Activated CD4-positive, alpha-beta T cell treated with anti-CD3 and anti-CD28 coated beads, Interleukin-10, Interleukin-2, amounts not matched to agents 100 ng/mL and 50 ng/mL, durations not matched to agents 16 hours and 8 hours (primary cell): ENCODE measurements at regions not wholly inside any gene's neighbourhood (a gene's known extent, or its start where the extent isn't known, plus 50 kb on each side); places are given as distances from the start of the nearest gene placed in this dataset.
"Not testable (repeated sequence)": the region's sequence is repeated elsewhere in the genome, so short reads cannot be mapped to it uniquely, and the experiment has no call there.

Experiments used
- DNase-seq: peaks from one replicate; pipeline ENCODE4 v3.0.0-alpha.2; 2020

DNA sequence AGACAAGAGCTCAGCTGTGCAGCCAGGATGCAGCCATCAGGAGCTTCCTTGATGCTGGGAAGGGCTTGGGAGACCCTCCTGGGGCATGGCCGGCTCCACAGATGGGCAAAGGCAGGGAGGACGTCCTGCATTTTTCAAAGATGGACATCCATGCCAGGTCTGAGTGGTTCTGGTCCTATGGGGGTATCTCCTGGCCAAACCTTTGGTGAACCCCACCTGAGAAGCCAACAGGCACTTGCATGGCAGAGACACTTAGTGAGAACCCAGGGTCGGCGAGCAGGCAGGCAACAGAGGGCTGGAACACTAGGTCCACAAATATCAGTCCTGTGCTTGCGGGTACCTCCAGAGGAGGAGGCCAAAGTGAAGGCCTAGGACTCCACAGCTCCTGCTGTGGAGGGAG lies 70.0 kb downstream of the KCTD15 start:
- DNase-seq, result no peak

DNA sequence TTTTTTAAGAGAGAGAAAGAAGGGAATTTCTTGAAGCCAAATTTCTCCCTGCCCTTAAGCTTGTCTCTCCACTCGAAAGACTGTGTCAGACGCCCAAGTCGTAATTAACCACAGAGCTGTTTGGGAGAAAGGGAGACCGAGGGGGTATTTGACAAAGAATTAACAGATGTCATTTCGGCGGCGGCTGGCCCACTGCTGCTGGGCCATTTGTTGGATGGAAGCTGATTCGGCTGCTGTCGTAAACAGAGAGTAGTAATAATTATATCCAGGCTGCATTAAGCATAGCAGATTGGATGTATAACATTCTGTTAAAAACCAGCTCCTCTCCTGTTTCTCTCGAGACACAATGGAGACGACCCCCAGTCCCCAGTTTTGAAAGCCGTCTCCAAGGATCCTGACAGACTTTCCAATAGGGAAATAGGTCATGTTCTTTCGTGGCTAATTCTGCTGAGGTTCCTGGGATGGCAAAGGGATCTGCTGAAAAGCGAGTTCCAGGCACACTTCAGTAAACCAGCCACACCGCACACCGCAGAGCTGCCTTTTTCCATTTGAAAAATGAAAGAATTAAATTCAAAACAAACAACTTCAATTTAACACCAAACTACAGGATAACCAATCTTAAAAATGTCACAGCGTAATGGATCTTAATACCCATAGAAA lies 71.5 kb downstream of the KCTD15 start:
- DNase-seq, result no peak

DNA sequence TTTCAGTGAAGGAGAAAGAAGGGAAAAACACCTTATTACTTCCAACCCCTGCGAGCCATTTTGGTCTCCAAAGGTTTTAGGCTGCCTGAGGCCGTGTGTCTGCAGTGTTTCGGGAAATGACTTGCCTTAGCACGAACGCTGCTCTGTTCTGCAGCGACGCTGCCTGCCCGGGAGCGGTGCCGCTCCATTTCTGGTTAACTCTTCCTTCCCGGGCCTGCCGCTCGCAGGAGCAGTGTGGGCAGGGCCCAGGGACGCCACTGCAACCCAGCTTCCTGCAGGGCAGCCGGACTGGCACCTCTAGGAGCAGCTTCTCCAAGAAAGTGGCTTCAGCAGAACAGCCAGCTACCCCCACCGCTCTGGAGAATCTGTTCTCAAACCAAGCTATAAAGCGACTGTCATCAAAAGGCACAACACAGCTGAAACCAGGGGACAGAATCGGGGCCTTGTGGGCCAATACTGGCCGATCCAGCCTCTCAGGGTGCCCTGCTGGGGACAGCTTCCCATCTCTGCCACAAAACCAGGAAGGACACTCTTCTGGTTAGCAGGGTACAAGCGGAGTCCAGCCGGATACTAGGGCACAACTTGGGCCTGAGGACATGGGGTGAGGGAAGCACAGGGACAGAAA lies 72.2 kb downstream of the KCTD15 start:
- DNase-seq, result peak; percentile 1

DNA sequence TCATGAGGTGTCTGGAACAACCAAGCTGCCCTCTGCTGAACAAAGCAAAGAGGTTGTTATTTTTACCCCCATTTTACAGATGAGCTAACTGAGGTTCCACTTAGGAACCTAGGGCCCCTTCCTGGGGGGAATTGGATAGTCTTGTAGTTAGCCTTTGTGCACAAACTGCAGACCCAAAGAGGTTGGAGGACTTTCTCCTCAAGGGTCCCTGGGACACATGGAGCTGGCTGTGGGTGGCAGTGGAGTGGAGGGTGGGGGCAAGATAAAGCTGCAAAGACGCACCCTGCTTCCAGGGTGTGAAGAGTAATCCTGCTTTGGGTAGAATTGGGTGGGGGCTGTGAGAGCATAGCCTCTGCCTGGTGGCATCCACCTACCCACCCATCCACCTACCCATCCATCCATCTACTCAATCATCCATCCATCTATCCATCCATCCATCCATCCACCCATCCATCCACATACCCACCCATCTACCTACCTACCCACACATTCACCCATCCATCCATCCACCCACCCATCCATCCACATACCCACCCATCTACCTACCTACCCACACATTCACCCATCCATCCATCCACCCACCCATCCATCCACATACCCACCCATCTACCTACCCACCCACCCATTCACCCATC lies 73.7 kb downstream of the KCTD15 start:
- not testable (repeated sequence) for DNase-seq

DNA sequence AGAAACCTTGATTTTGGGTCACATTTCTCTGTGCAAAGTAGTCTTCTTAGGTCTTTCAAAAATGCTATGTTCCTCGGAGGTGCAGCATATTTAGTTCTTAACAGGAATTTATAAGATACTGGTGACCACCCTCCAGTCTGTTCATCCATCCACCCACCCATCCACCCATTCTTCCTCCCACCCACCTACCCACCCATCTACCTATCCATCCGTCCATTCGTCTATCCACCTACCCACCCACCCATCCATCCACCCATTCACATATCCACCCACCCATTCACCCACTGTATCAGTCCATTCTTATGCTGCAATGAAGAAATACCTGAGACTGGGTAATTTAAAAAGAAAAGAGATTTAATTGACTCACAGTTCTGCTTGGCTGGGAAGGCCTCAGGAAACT lies 74.9 kb downstream of the KCTD15 start:
- DNase-seq, result no peak

DNA sequence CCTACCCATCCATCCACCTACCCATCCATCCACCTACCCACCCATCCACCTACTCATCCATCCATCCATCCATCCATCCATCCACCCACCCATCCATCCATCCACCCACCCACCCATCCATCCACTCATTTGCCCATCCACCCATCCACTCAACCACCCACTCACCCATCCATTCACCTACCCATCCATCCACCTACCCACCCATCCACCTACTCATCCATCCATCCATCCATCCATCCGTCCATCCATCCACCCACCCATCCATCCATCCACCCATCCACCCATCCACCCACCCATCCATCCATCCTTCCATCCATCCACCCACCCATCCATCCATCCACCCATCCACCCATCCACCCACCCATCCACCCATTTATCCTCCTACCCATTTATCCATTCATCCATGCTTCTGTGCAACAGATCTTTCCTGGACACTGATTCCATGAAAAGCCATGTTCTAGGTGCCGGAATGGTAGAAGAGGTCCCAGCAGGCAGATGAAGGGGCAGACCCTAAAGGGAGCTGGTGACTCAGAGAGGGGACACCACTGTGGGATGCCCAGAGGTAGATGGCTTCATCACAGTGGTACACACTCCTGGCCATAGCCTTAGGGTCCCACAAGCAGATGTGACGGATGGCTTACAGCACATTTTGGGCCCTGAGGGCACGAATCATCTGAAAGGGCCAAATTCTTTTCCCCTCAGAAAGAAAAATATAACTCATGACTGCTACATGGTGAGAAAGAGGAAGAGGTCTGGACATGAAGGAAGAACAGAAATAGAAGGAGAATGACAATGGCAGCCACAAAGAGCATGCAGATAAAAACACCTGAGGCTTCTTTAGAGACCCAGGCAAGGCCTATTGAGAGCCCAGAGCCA lies 76.0 kb downstream of the KCTD15 start:
- no peak for DNase-seq

DNA sequence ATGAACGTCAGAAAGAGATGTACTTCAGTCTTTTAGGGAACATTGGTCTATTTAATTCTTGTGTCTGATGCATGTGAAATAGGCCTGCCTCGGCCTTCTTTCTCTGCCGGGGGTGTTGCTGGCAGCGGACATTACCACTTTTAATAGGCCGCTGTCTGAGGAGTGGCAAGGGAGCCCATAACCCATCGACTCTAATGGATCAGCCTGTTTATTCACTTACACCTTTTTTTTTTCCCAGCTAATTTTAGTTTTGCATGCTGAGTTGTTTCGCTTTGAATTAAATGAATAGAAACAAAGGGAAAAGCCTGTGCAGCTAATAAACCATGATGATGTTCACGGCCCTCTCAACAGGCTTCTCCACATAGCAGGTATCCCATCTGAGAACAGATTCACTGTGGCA lies 78.4 kb downstream of the KCTD15 start:
- no peak for DNase-seq

DNA sequence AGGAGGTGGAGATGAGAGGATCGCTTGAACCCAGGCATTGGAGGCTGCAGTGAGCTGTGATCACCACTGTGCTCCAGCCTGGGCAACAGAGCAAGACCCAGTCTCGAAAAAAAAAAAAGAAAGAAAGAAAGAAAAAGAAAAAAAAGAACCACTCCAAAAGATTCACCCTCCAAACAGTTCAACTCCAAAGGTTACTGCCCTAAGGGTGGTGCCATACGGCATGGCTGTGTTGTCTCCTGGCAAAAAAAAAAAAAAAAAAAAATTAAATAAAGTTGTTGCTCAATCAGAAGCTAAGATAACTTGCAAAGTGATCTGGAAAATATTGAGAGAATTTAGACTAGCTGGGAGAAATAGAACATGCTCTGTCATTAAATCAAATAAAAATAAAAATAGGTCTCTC lies 79.5 kb downstream of the KCTD15 start:
- no peak for DNase-seq

DNA sequence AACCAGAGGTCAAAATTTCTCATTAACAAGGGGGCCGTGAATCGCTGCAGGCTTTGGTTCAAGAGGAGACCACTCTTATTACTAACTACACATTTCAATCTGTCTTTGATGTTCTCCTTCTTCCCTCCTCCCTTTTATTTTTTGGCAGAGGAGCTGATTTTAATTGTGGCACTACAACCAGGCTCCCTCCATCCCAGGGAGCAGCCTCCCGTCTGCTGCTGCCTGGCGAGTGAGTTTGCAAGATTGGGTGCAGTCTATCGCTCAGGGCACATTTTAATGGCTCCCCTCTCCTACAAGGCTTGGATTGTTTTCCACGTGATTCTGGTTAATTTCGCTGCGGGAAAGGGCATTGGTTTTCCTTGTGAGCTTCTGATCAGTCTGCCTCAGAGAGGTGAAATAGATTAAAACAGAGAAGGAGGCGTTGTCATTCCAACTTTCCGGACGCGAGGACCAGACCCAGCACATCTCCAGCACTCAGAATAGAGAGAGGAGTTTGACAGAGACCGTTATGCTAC lies 81.4 kb downstream of the KCTD15 start:
- DNase-seq, result no peak

DNA sequence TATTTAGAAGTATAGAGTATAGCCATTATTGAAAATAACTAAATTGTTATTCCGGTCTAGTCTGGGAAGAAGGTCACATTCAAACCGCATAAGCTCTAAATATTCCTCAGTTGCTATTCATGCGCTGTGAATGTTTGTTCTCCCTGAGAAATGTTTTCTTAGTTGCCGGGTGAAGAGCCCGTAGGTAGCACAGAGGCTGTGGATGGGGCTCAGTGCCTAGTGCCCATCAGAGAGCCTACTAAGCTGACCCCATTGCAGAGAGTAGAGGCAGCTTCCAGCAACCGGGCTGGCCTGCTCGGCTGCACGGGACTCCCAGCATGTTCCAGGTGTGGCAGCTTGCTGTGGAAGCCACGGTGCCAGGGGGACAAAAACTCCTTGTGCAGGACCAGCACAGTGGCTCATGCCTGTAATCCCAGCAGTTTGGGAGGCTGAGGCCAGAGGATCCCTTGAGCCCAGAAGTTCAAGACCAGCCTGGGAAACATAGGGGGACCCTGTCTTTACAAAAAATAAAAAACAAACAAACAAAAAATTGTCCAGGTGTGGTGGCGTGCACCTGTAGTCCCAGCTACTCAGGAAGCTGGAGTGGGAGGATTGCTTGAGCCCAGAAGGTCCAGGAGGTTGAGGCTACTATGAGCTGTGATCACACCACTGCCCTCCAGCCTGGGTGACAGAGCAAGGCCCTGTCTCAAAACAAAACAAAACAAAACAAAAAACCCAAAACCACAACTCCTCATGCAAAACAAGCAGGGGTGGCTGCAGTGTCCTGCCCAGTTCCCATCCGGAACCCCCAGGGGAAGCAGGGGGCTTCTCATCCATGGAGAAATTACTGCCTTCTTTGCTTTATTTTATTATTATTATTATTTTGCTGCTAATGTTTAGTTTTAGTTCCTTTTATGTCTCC lies 82.5 kb downstream of the KCTD15 start:
- DNase-seq, result no peak

DNA sequence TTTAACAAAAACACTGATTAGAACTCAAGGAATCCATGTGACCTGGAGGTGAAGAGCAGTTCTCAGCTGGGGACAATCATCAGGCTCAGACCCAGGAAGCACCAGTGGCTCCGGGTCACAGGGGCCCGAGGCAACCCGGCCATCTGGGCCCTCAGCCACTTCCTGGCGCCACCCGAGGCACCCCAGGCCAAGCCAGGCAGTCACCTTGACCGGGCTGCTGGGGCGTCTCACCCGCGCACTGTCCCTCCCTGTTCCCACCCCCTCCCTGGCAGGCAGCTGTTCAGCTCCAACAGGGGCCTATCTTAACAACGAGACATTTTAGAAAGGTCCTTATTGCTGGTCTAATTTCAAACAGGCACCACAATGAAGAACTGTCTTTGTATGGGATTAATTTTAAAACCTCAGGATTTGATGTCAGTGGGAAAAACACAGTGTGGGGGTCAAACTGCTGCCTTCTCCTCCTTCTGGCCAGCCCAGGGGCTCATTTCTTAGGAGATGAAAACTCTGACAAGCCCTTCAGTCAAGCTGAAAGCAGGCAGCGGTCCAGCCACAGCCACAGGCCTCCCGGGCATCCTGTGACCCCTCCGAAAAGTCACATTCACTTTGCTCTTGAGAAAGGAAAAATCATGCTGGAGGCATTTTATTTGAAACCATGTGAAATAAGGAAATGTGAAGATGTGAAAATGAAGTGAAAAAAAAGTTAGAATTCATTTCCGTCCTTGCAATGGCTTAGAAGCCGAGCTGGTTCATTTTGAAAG lies 83.3 kb downstream of the KCTD15 start:
- DNase-seq, result no peak

DNA sequence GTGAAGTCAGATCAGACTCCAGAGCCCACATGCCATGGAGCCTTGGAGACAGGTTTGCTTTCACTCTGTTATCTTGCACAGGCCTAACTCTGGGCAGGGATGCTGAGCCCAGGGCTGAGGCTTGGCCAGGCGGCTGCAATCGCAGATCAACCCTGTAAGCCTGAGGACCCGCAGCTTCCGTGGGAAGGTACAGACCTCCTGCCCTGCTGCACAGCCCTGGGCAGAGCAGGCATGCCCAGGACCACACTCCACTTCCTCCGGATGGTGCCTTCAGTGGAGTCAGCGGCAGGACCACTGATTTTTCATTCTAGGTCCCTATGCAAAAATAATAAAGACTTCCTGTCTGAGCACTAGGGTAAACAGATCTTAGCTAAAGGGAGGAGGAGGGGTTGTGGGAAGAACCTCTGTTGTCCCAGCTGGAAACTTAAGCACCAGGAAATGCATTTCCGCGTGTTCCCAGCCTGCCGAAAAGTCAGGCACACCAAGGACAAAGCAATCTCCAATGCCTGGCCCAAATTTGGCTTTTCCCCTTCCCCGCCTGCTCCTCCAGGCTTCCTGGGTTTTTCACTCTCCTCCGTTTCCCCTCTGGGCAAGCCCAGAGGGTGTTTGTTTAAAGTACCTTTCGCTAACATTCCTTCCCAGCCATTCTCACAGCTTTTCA lies 87.3 kb downstream of the KCTD15 start:
- no peak for DNase-seq

DNA sequence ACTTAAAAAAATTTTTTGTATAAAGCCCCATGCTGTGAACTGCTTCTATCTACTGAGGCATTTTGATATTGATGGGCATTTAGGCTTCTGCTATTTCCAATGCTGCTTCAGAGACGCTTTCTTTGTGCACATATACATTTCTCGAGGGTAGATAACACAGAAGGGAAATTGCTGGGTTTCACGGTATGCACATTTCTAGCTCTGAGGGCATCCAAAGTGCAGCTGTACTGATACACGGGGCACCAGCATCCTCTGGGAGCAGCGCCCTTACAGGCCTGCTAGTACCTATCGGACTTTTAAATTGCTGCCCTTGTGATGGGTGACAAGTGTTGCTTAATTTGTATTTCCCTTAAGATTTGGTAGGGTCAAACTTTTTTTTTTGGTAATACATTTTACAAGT lies 88.6 kb downstream of the KCTD15 start:
- DNase-seq, result no peak

DNA sequence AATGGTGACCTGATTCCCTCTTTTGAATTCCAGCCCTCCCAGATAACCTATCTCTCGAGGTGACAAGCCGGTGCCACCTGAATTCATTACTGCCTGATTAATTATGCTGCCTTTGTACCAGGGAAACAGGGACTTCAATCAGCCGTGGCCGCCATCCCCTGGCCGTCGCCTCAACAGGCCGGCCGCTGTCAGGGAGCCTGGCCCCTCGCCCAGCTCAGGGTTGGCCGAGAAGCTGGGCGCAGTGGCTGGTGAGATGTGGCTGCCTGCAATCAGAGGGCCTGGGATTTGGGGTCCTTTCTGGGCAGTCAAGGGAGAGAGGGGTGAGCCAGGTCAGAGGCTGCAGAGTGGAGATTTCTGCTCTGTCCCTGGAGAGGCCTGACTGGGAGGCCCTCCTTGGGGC lies 91.2 kb downstream of the KCTD15 start:
- no peak for DNase-seq

DNA sequence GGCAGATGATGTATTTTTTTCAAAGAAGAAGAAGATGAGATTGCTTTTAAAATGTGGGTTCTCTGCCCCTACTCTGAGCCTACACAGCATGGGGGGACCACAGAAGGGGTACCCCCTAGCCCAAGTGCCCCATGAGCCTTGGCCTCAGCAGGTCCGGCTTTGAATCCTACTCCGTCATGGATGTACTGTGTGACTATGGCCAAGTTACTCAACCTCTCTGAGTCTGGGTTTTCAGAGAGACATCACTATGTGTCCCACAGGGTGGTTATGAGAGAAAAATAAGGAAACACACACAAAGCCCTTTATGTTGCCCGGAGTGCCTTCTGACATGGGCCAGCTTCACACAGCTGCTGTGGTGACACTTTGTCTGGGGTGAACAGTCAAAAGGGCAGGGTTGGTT lies 92.0 kb downstream of the KCTD15 start:
- DNase-seq, result no peak

DNA sequence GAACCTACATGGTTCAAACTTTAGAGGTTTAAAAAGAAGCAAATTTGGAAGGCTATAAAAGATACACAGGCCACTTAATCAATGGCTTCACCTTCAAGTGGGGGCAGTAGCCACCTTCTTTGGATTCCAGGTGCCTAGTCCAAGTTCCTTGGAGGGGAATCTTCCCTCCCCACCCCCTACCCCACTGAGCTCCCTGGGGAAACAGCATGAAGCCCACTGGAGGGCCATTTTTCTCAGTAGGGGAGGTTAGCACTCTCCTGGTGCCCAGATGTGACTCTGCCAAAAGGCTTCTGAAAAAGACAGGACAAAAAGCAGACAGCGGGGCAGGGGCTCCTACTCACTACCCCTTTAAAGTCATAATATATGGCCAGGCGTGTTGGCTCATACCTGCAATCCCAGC lies 93.9 kb downstream of the KCTD15 start:
- DNase-seq, result no peak

DNA sequence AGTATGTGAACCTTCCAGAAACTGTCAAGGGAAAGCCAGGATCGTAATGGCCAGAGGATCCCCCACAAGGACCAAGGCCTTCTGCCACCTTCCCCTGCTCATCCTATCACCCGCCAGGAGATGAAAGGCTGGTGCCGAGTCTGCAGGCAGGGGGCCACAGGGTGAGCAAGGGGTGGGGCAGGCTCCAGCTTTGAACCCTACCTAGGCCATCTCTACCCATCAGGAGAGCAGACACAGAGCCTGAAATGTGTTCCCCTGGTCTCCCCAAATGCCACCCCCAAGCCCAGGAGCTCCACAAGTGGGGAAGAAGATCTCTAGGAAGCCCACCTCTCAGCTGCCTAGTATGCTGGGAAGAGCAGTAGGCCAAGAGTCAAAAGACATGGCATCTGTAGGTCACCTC lies 95.1 kb downstream of the KCTD15 start:
- no peak for DNase-seq

DNA sequence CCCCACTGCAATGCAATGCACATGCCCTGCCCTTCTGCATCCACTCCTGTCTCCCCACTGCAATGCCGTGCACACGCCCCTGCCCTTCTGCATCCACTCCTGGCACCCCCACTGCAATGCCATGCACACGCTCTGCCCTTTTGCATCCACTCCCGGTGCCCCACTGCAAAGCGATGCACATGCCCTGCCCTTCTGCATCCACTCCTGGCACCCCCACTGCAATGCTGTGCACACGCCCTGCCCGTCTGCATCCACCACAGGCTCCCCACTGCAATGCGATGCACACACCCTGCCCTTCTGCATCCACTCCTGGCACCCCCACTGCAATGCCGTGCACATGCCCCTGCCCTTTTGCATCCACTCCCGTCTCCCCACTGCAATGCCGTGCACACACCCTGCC lies 98.1 kb downstream of the KCTD15 start:
- no peak for DNase-seq

DNA sequence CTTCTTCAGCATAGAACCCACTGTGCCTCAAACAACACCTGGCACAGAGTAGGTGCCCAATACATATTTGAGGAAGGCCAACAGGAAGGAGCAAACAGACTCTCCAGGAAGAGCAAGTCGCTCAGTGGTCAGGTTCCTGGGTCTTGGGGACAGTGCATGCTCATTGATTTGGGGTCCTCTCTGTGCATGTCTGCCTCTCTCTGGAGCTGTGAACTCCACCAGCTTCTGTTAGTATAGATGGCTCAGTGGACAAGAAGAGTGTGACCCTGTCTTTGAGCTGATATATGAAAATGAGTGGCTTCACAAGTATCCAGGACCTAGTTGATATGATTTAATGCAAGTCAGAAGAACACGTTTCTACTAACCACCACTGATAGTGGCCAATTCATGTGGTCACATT lies 98.7 kb downstream of the KCTD15 start:
- no peak for DNase-seq

DNA sequence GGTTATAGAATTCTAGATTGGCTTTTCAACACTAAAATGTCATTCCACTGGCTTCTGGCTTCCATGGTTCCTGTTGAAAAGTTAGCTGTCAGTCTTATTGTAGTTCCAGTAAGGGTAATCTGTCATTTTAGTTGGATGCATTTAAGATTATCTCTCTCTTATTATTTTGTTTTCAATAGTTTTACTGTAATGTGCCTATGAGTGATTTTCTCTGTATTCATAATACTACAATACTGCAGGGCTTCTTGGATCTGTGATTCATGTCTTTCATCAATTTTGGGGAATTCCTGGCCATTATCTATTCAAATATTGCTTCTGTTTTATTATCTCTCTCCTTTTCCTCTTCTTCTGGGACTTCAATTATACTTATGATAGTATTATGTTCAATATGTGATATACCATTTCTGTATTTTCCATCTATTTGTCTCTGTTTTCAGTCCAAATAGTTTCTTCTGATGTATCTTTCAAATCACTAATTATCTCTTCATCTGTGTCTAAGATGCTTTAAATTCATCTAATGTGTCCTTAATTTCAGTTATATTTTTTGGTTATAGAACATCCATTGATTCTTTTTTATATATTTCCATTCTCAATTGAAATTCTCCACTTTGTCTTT lies 101.5 kb downstream of the KCTD15 start:
- no peak for DNase-seq

DNA sequence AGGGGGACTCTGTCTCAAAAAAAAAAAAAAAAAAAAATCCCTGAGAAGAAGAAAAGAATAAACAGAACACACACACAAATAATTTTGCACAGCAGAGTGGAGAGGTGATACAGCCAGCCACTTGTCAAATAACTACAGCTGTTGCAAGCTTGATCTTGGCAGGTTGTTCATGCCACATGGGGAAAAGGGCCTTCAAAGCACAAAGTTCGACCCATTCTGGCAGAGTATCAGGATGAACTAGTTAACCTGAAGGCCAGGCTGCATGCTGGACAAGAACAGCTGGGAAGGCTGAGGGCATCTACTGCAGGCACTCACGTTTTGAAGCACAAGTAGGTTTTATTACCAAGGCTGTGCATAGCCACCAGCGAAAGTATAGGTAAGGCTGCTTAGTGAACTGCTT lies 104.1 kb downstream of the KCTD15 start:
- no peak for DNase-seq
